B cell (primary cell): ENCODE measurements at regions not wholly inside any gene's neighbourhood (a gene's known extent, or its start where the extent isn't known, plus 50 kb on each side); places are given as distances from the start of the nearest gene placed in this dataset.

Experiments
- ATAC-seq: fragments of 200-7000 bp; cut with Tn5 transposase; one replicate; pipeline ENCODE4 v1.10.0; 2021; ENCODE audit warnings: low read depth, mild to moderate bottlenecking, moderate number of reproducible peaks, moderate library complexity
- CTCF ChIA-PET: fragments of 350-600 bp; sonication (Branson Sonifier 250); formaldehyde crosslinking; loops from one replicate; lab custom pipeline; 2021; ENCODE audit warnings: antibody characterized with exemption, inconsistent platforms; lab: Charles Lee
- POLR2A ChIA-PET: fragments of 350-600 bp; sonication (Branson Sonifier 250); formaldehyde crosslinking; loops from one replicate; lab custom pipeline; 2021; ENCODE audit warnings: antibody characterized with exemption; lab: Charles Lee
- DNase-seq: peaks from one replicate; pipeline ENCODE4 v3.0.0; 2013
- H2AFZ ChIP-seq: 2 replicates; pipeline ENCODE4 v1.6.1; 2012; ENCODE audit warnings: mild to moderate bottlenecking, low read depth, low read length; ENCODE audit not compliant: insufficient read depth, poor library complexity, severe bottlenecking
- H3K27ac ChIP-seq, 2 donors: 1 replicate in 1 of 2; 2 replicates in 1 of 2; pipeline ENCODE4 v1.5.1; 2012 to 2013; ENCODE audit warnings: low read length in 2 of 2, mild to moderate bottlenecking in 2 of 2, moderate library complexity in 1 of 2
- H3K27me3 ChIP-seq, 4 experiments: fragments of 200-600 bp in 1 of 4; sonication (generic) in 1 of 4; replicated peaks in 1 of 4; 1 replicate in 2 of 4; 2 replicates in 2 of 4; pipeline versions ENCODE4 v1.6.1 to v1.7.0; 2013 to 2016; ENCODE audit warnings: low read length in 3 of 4, mild to moderate bottlenecking in 2 of 4, mixed read lengths in 1 of 4, moderate library complexity in 1 of 4; ENCODE audit not compliant: insufficient read depth in 4 of 4, control insufficient read depth in 3 of 4; ENCODE audit errors: control extremely low read depth in 1 of 4
- H3K36me3 ChIP-seq, 2 experiments: replicated peaks in 1 of 2; 1 replicate in 1 of 2; 2 replicates in 1 of 2; pipeline versions ENCODE4 v1.6.1 to v1.7.1; 2013; ENCODE audit warnings: low read length in 1 of 2; ENCODE audit not compliant: insufficient read depth in 2 of 2, control insufficient read depth in 1 of 2; ENCODE audit errors: control extremely low read depth in 1 of 2, extremely low read depth in 1 of 2
- H3K4me1 ChIP-seq, 2 donors: fragments of 200-600 bp in 1 of 2; sonication (generic) in 1 of 2; 1 replicate in 1 of 2; 2 replicates in 1 of 2; pipeline versions ENCODE4 v1.5.1 to v1.6.1; 2013 to 2017; ENCODE audit warnings: low read length in 2 of 2; ENCODE audit not compliant: control insufficient read depth in 2 of 2, insufficient read depth in 2 of 2
- H3K4me2 ChIP-seq: replicated peaks from 2 replicates; pipeline ENCODE3; 2012; ENCODE audit warnings: mild to moderate bottlenecking, low read depth, low read length; ENCODE audit not compliant: poor library complexity, severe bottlenecking
- H3K4me3 ChIP-seq, 5 experiments: fragments of 200-600 bp in 1 of 5; sonication (generic) in 1 of 5; 1 replicate in 3 of 5; 2 replicates in 2 of 5; pipeline versions ENCODE4 v1.5.1 to v1.7.0; 2011 to 2016; ENCODE audit warnings: low read length in 4 of 5, mild to moderate bottlenecking in 4 of 5, low read depth in 2 of 5, control low read depth in 1 of 5, moderate library complexity in 1 of 5; ENCODE audit not compliant: insufficient read depth in 1 of 5; ENCODE audit errors: control extremely low read depth in 1 of 5, extremely low read depth in 1 of 5
- H3K79me2 ChIP-seq: fragments of 200-600 bp; sonication (generic); one replicate; pipeline ENCODE4 v1.6.0; 2016; ENCODE audit warnings: low read length; ENCODE audit not compliant: control insufficient read depth, insufficient read depth
- H3K9ac ChIP-seq: fragments of 200-600 bp; sonication (generic); 2 replicates; pipeline ENCODE4 v1.6.1; 2017; ENCODE audit warnings: mild to moderate bottlenecking, low read length, moderate library complexity
- H3K9me3 ChIP-seq, 3 donors: one replicate each; pipeline versions ENCODE4 v1.6.1 to v1.7.1; 2013; ENCODE audit warnings: low read length in 2 of 3; ENCODE audit not compliant: control insufficient read depth in 2 of 3, insufficient read depth in 1 of 3; ENCODE audit errors: control extremely low read depth in 1 of 3
- H4K20me1 ChIP-seq: 2 replicates; pipeline ENCODE4 v1.6.0; 2012; ENCODE audit warnings: mild to moderate bottlenecking, low read length; ENCODE audit not compliant: insufficient read depth, control insufficient read depth, poor library complexity, severe bottlenecking
- H3K27ac Mint-ChIP-seq: one replicate; pipeline ENCODE4 v1.8.0; 2021; ENCODE audit warnings: mixed read lengths
- H3K27me3 Mint-ChIP-seq: one replicate; pipeline ENCODE4 v1.8.0; 2021; ENCODE audit warnings: mixed read lengths
- H3K4me1 Mint-ChIP-seq: one replicate; pipeline ENCODE4 v1.8.0; 2021; ENCODE audit warnings: mixed read lengths
- H3K4me3 Mint-ChIP-seq: one replicate; pipeline ENCODE4 v1.8.0; 2021; ENCODE audit warnings: mixed read lengths
- H3K9me3 Mint-ChIP-seq: one replicate; pipeline ENCODE4 v1.8.0; 2022; ENCODE audit warnings: mixed read lengths; ENCODE audit not compliant: insufficient read depth
- EZH2 ChIP-seq: IDR thresholded peaks from 2 replicates; pipeline ENCODE4 v1.6.1; 2012; ENCODE audit warnings: borderline replicate concordance, low read depth, mild to moderate bottlenecking, moderate library complexity, low read length; ENCODE audit not compliant: insufficient read depth, poor library complexity, severe bottlenecking
- WGBS: methylation state at CpG from one replicate; pipeline ENCODE4 v1.1.5; 2013; ENCODE audit warnings: missing lambda C conversion rate; ENCODE audit not compliant: insufficient coverage; 5-methylcytosine and 5-hydroxymethylcytosine counted together
- intact Hi-C: fragments of 100-400 bp; cut with micrococcal nuclease; formaldehyde crosslinking; loops from one replicate; pipeline ENCODE4 v1.10.0; 2022
- TF ChIP-seq, protein P1 (sequence below): fragments of 200-600 bp; IDR thresholded peaks from one replicate; pipeline ENCODE4 v1.8.0; 2022; ENCODE audit warnings: antibody characterized with exemption, mild to moderate bottlenecking

DNA sequence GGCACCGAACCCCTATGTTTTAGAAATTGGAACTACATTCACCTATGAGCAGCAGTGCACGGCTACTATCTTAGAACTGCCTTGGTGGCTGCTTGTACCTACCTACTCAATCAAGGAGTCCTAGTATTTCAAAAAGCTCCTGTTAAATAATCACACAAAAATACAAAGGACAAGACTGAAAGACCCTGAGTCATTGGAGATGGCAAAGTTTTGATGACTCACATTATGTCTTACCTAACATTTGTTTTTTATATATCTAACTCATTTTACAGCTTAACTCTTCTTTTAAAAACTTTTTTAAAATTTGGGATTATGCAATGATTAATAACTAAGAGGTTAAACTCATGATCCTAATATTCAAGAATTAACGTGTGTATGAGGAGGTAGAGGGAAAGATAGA is 1206.0 kb upstream of the TMPRSS15 start:
- ChIA-PET POLR2A (no interaction called here), CTCF (no interaction called here)
- Histone ChIP-seq H4K20me1 (no peaks in the 10 kb centered on the region), H3K79me2 (no peaks in the 10 kb centered on the region), H3K27me3 (no peaks in the 10 kb centered on the region), H3K27ac (no peak overlapping the region), H3K4me1 (no peaks in the 10 kb centered on the region), H3K36me3 (no peaks in the 10 kb centered on the region), H3K9me3 (no peaks in the 10 kb centered on the region), H3K9ac (no peak overlapping the region), H3K4me2 (no peak overlapping the region), H3K4me3 (no peak overlapping the region), H2AFZ (no peak overlapping the region)
- ATAC-seq (no peak), DNase-seq (no peak)
- no peak for TF ChIP-seq EZH2
- TF ChIP-seq, protein P1, sequence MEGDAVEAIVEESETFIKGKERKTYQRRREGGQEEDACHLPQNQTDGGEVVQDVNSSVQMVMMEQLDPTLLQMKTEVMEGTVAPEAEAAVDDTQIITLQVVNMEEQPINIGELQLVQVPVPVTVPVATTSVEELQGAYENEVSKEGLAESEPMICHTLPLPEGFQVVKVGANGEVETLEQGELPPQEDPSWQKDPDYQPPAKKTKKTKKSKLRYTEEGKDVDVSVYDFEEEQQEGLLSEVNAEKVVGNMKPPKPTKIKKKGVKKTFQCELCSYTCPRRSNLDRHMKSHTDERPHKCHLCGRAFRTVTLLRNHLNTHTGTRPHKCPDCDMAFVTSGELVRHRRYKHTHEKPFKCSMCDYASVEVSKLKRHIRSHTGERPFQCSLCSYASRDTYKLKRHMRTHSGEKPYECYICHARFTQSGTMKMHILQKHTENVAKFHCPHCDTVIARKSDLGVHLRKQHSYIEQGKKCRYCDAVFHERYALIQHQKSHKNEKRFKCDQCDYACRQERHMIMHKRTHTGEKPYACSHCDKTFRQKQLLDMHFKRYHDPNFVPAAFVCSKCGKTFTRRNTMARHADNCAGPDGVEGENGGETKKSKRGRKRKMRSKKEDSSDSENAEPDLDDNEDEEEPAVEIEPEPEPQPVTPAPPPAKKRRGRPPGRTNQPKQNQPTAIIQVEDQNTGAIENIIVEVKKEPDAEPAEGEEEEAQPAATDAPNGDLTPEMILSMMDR = no peak
- Mint-ChIP-seq H3K9me3 (peaks cover 3% of the 10 kb centered on the region), H3K4me1 (no peaks in the 10 kb centered on the region), H3K4me3 (no peak overlapping the region), H3K27ac (no peak overlapping the region), H3K27me3 (no peaks in the 10 kb centered on the region)
- 80% methylated on average over 1 of the region's 3 CpGs for WGBS
- intact Hi-C loops = no loop called here

DNA sequence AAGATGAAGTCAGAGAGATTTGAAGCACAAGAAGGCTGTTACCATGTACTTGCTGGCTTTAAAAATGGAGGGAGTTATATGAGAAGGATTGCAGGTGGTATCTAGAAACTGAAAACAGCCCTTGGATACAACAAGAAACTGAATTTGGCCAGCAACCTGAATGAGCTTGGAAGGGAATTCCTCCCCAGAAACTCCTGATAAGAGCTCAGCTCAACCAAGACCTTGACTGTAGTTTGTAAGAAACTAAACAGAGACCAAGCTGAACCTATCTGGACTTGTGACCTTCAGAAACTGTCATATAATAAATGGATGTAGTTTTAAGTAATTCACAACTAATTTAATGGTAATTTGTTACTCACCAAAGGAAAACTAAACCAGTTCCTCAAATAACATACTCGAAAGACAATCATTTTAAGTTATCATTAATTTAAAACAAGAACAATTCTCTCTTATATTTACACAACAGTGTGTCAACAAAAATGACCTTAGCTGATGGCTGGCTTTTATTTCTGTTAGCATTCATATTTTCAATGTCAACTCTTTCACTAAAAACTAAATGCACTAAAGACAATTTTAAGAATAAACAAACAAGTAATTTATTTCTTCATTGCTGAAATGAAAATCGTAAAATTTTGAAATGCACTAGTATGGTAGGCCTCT is 1218.4 kb upstream of the TMPRSS15 start:
- H3K27me3 Mint-ChIP-seq = no peaks in the 10 kb centered on the region
- H3K9me3 Mint-ChIP-seq = peaks cover 10% of the 10 kb centered on the region
- no peaks in the 10 kb centered on the region for H3K79me2 ChIP-seq
- no peaks in the 10 kb centered on the region for H3K27me3 ChIP-seq
- peaks cover 0 to 1% (median 0%) of the 10 kb centered on the region in 3 donors for H3K9me3 ChIP-seq
- H3K36me3 ChIP-seq = no peaks in the 10 kb centered on the region
- no peaks in the 10 kb centered on the region for H4K20me1 ChIP-seq
- no peak overlapping the region for H3K27ac Mint-ChIP-seq
- H3K4me1 ChIP-seq = no peaks in the 10 kb centered on the region
- ChIA-PET POLR2A (no interaction called here), CTCF (no interaction called here)
- H3K27ac ChIP-seq = no peak overlapping the region
- TF ChIP-seq, protein P1 = no peak
- intact Hi-C loops = no loop called here
- WGBS = 80% methylated on average over 1 of the region's 2 CpGs
- no peak overlapping the region for H3K9ac ChIP-seq
- H3K4me3 Mint-ChIP-seq = no peak overlapping the region
- H3K4me3 ChIP-seq = no peak overlapping the region
- no peaks in the 10 kb centered on the region for H3K4me1 Mint-ChIP-seq
- no peak for ATAC-seq
- H2AFZ ChIP-seq = no peak overlapping the region
- no peak for DNase-seq
- H3K4me2 ChIP-seq = no peak overlapping the region
